Left lung (tissue), 4 donors: ENCODE measurements at regions not wholly inside any gene's neighbourhood (a gene's known extent, or its start where the extent isn't known, plus 50 kb on each side); places are given as distances from the start of the nearest gene placed in this dataset.

ENCODE experiments used
- ATAC-seq: fragments of 200-7000 bp; cut with Tn5 transposase; one replicate; pipeline ENCODE4 v1.9.1; 2020; ENCODE audit warnings: moderate library complexity
- DNase-seq, 4 donors: peaks; one replicate each; pipeline ENCODE4 v3.0.0-alpha.2; 2013 to 2020
- H3K27ac ChIP-seq, 2 donors: fragments of 200-600 bp; sonication (generic) in 1 of 2; one replicate each; pipeline versions ENCODE4 v1.5.0 to v1.8.0; 2020 to 2021
- H3K27me3 ChIP-seq, 2 donors: fragments of 200-600 bp; sonication (generic) in 1 of 2; one replicate each; pipeline versions ENCODE4 v1.5.0 to v1.8.0; 2020 to 2021
- H3K36me3 ChIP-seq, 2 donors: fragments of 200-600 bp; sonication (generic) in 1 of 2; one replicate each; pipeline versions ENCODE4 v1.5.0 to v1.8.0; 2020 to 2021
- H3K4me1 ChIP-seq, 2 donors: fragments of 200-600 bp; one replicate each; pipeline ENCODE4 v1.8.0; 2021
- H3K4me3 ChIP-seq, 2 donors: fragments of 200-600 bp; sonication (generic) in 1 of 2; one replicate each; pipeline versions ENCODE4 v1.5.0 to v1.8.0; 2020 to 2021; ENCODE audit warnings: mild to moderate bottlenecking in 1 of 2
- H3K9me3 ChIP-seq, 2 donors: fragments of 200-600 bp; sonication (generic) in 1 of 2; one replicate each; pipeline versions ENCODE4 v1.5.0 to v1.8.0; 2020 to 2021
- CTCF ChIP-seq, 2 donors: fragments of 200-600 bp; sonication (generic) in 1 of 2; IDR thresholded peaks; one replicate each; pipeline versions ENCODE4 v1.5.0 to v1.8.0; 2021; ENCODE audit warnings: antibody characterized with exemption in 2 of 2
- intact Hi-C, 2 donors: fragments of 100-400 bp; cut with DNase I; formaldehyde crosslinking; loops; one replicate each; pipeline versions ENCODE4 v1.11.2 to v1.14.2; 2022
- donor health status: DM: no; HTN: yes; CAD: no.
- donor health status: DM: no; HTN: no; CAD: no.

DNA sequence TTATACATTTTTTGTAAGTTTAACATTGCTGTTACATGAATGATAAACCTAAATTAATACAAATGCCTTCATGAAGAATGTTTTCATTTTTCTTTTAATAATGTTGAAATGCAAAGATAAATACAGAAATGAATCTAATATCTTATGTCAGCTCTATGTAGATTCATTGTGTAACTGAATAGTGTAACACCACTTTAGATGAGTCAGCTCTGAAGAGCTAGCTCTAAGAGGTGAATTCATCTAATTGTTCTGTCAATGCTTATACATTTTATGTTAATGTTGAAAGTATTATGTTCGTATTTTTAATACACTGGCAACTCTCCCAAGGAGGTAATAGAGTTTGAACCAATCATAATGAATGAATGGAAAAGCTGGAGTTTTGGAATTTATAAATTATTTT, 146.9 kb upstream of the FMR1 start:
- H3K4me1 ChIP-seq, result no peaks in the 10 kb centered on the region
- no peak for DNase-seq
- H3K4me3 ChIP-seq, result no peak overlapping the region
- no peak overlapping the region for H3K27ac ChIP-seq
- intact Hi-C loops, result no loop called here
- no peaks in the 10 kb centered on the region for H3K9me3 ChIP-seq
- TF ChIP-seq CTCF (IDR thresholded peaks at IDR 0.05), result no peak
- no peaks in the 10 kb centered on the region for H3K36me3 ChIP-seq
- no peak for ATAC-seq
- no peaks in the 10 kb centered on the region for H3K27me3 ChIP-seq

GRCh38 chrX:147770858-147771257, 140.9 kb upstream of the FMR1 start:
- TF ChIP-seq CTCF (IDR thresholded peaks at IDR 0.05), result no peak
- Histone ChIP-seq H3K36me3 (no peaks in the 10 kb centered on the region), H3K27me3 (no peaks in the 10 kb centered on the region), H3K9me3 (no peaks in the 10 kb centered on the region), H3K4me3 (no peak overlapping the region), H3K4me1 (no peaks in the 10 kb centered on the region), H3K27ac (no peak overlapping the region)
- intact Hi-C loops, result no loop called here
- ATAC-seq, result no peak
- DNase-seq, result no peak

DNA sequence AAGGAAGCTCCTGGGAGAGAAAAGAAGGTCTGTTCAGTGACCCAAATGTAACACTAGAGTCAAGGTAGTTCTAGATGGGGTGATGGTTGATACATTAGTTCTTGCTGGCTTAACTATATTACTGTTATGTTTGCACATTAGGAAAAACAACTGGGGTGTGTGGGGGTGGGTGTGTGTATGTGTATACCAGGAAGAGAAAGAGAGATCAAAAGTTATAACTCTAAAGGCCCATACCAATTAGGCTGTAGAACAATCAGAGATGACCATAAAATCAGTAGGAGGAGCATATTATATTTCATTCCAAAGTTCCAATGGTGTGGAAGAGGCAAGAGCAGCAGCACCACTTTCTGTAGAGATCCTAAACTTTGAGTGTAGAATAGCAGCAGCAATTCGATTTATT, 134.7 kb upstream of the FMR1 start:
- no peak overlapping the region for H3K4me3 ChIP-seq
- DNase-seq (no peak), ATAC-seq (no peak)
- H3K36me3 ChIP-seq, result no peaks in the 10 kb centered on the region
- no peaks in the 10 kb centered on the region for H3K4me1 ChIP-seq
- TF ChIP-seq CTCF (IDR thresholded peaks at IDR 0.05), result no peak
- H3K9me3 ChIP-seq, result no peaks in the 10 kb centered on the region
- intact Hi-C loops, result no loop called here
- H3K27me3 ChIP-seq, result no peaks in the 10 kb centered on the region
- no peak overlapping the region for H3K27ac ChIP-seq

DNA sequence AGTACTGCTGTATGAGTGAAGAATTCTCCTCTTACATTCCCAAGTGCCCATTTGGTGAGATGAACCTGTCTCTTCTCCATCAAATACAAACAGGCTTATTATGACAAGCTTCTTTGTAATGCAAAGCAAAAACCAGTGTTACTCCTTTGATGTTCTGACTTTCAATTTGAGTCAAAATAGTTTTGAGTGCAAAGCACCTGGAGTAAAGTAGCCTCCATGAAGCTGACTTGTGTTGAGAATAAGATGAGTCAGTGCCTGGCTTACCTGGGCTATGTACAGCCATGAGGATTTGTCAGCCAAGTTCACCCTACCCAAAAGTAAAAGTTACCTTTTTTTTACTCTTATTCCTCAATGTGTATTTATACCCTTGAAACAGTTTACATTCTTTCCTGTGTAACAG, 132.5 kb upstream of the FMR1 start:
- H3K27me3 ChIP-seq, result no peaks in the 10 kb centered on the region
- H3K4me3 ChIP-seq, result no peak overlapping the region
- no peaks in the 10 kb centered on the region for H3K4me1 ChIP-seq
- ATAC-seq, result no peak
- TF ChIP-seq CTCF (IDR thresholded peaks at IDR 0.05), result no peak
- intact Hi-C loops, result no loop called here
- no peaks in the 10 kb centered on the region for H3K36me3 ChIP-seq
- no peak for DNase-seq
- no peak overlapping the region for H3K27ac ChIP-seq
- no peaks in the 10 kb centered on the region for H3K9me3 ChIP-seq

DNA sequence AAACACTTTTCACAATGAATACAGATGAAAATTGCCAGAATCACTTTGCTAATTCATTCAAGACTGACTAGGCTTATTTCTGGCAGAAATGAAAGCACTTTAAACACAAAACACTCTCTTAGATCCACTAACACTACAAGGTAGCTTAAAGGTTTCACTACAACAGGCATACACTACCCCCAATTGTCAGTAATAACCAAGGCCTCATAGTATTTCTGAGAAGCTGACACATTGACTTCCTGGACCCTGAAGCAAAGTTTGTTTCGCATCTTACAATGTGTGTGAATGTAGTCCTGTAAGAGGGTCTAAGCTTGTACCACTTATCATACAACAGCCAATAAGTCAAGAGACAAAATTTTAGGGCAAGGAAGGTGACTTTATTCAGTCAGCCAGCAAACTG, 129.9 kb upstream of the FMR1 start:
- intact Hi-C loops, result no loop called here
- no peak for DNase-seq
- H3K4me3 ChIP-seq, result no peak overlapping the region
- TF ChIP-seq CTCF (IDR thresholded peaks at IDR 0.05), result no peak
- no peaks in the 10 kb centered on the region for H3K9me3 ChIP-seq
- no peak overlapping the region for H3K27ac ChIP-seq
- no peaks in the 10 kb centered on the region for H3K27me3 ChIP-seq
- H3K36me3 ChIP-seq, result no peaks in the 10 kb centered on the region
- no peak for ATAC-seq
- H3K4me1 ChIP-seq, result no peaks in the 10 kb centered on the region
